GM10248 (cell line): ENCODE measurements at regions not wholly inside any gene's neighbourhood (a gene's known extent, or its start where the extent isn't known, plus 50 kb on each side); places are given as distances from the start of the nearest gene placed in this dataset.
"Not testable (repeated sequence)": the region's sequence is repeated elsewhere in the genome, so short reads cannot be mapped to it uniquely, and the experiment has no call there.

Experiments
- CTCF ChIA-PET: fragments of 300-600 bp; sonication (Branson Sonifier 250); formaldehyde crosslinking; extraction: SDS; loops from one replicate; lab custom pipeline; 2021; ENCODE audit warnings: antibody characterized with exemption; lab: Yijun Ruan, JAX
- POLR2A ChIA-PET: fragments of 350-650 bp; sonication (Branson Sonifier 250); formaldehyde crosslinking; extraction: SDS; loops from one replicate; lab custom pipeline; 2020; ENCODE audit warnings: antibody characterized with exemption; lab: Yijun Ruan, JAX
- DNase-seq: peaks from one replicate; pipeline ENCODE4 v3.0.0; 2012; ENCODE audit errors: extremely low spot score
- CTCF ChIP-seq: IDR thresholded peaks from 2 replicates; pipeline ENCODE4 v1.5.1; 2012; ENCODE audit warnings: mild to moderate bottlenecking, low read depth; ENCODE audit errors: extremely low read depth, missing control alignments, control extremely low read depth

- DNase-seq: no peak
- POLR2A ChIA-PET: no interaction called here
- CTCF ChIA-PET: interaction anchor here (1.9 kb wide), 1 partner anchor 23 kb away, joined by 4 read pairs; no protein-coding TSS in a partner anchor
- no peak for TF ChIP-seq CTCF
Measured at GRCh38 chr11:50186146-50186545, 153.5 kb downstream of the OR4C45 start.

- POLR2A ChIA-PET: no interaction called here
- no peak for DNase-seq
- CTCF ChIA-PET: no interaction called here
Measured at GRCh38 chr11:50187220-50187619, 154.5 kb downstream of the OR4C45 start.

GRCh38 chr11:50188040-50188439, 155.4 kb downstream of the OR4C45 start:
- POLR2A ChIA-PET: no interaction called here
- DNase-seq: no peak
- no peak for TF ChIP-seq CTCF
- CTCF ChIA-PET: no interaction called here

More at GRCh38 chr11:50187220-50187619, 154.5 kb downstream of the OR4C45 start:
- no peak for TF ChIP-seq CTCF

- CTCF ChIA-PET: interaction anchor here (0.8 kb wide), 1 partner anchor 10 kb away, joined by 3 read pairs; no protein-coding TSS in a partner anchor
- DNase-seq: no peak
- TF ChIP-seq CTCF: no peak
- POLR2A ChIA-PET: no interaction called here
Measured at GRCh38 chr11:50192743-50193142, 160.1 kb downstream of the OR4C45 start.

GRCh38 chr11:50214376-50214775, 181.7 kb downstream of the OR4C45 start:
- POLR2A ChIA-PET: no interaction called here
- CTCF ChIA-PET: interaction anchor here (1.2 to 2.1 kb wide), 2 partner anchors 9 to 322 kb away, joined by 4 to 6 read pairs; no protein-coding TSS in a partner anchor
- DNase-seq: no peak
- no peak for TF ChIP-seq CTCF

- ChIA-PET CTCF (no interaction called here), POLR2A (no interaction called here)
- TF ChIP-seq CTCF: no peak
- no peak for DNase-seq
Measured at GRCh38 chr11:50220651-50221050, 188.0 kb downstream of the OR4C45 start.

GRCh38 chr11:50238368-50238767, 205.7 kb downstream of the OR4C45 start:
- CTCF ChIA-PET: interaction anchor here (2.0 kb wide), 1 partner anchor 14 kb away, joined by 4 read pairs; no protein-coding TSS in a partner anchor
- POLR2A ChIA-PET, DNase-seq: not testable (repeated sequence)
